BE2C (cell line): ENCODE measurements at regions not wholly inside any gene's neighbourhood (a gene's known extent, or its start where the extent isn't known, plus 50 kb on each side); places are given as distances from the start of the nearest gene placed in this dataset.

Experiments used
- DNase-seq: peaks from one replicate; pipeline ENCODE4 v3.0.0-alpha.2; 2020
- H3K27me3 ChIP-seq: fragments of 250-450 bp; sonication (Bioruptor Pico); 2 replicates; pipeline ENCODE4 v1.5.1; 2020; ENCODE audit warnings: mild to moderate bottlenecking
- H3K36me3 ChIP-seq: fragments of 250-450 bp; sonication (Bioruptor Pico); 2 replicates; pipeline ENCODE4 v1.5.1; 2020; ENCODE audit warnings: mild to moderate bottlenecking
- H3K4me1 ChIP-seq: fragments of 250-450 bp; sonication (Bioruptor Pico); 2 replicates; pipeline ENCODE4 v1.5.1; 2020
- H3K4me3 ChIP-seq: 2 replicates; pipeline ENCODE4 v1.5.1; 2011; ENCODE audit warnings: low read depth, low read length
- H3K9me3 ChIP-seq: fragments of 250-450 bp; sonication (Bioruptor Pico); 2 replicates; pipeline ENCODE4 v1.5.1; 2020
- CTCF ChIP-seq: IDR thresholded peaks from 2 replicates; pipeline ENCODE4 v1.5.1; 2012; ENCODE audit warnings: mild to moderate bottlenecking, low read depth, low read length

- no peak for DNase-seq
- Histone ChIP-seq H3K4me3 (no peak overlapping the region), H3K9me3 (no peaks in the 10 kb centered on the region), H3K36me3 (no peaks in the 10 kb centered on the region), H3K27me3 (no peaks in the 10 kb centered on the region), H3K4me1 (no peaks in the 10 kb centered on the region)
- TF ChIP-seq CTCF = no peak
These were observed 102.3 kb downstream of the ZFP36L2 start for GRCh38 chr2:43123981-43124686.

GRCh38 chr2:43123486-43123885, 102.9 kb downstream of the ZFP36L2 start:
- Histone ChIP-seq H3K9me3 (no peaks in the 10 kb centered on the region), H3K4me1 (no peaks in the 10 kb centered on the region), H3K27me3 (no peaks in the 10 kb centered on the region), H3K4me3 (no peak overlapping the region), H3K36me3 (no peaks in the 10 kb centered on the region)
- no peak for TF ChIP-seq CTCF
- DNase-seq = no peak

DNA sequence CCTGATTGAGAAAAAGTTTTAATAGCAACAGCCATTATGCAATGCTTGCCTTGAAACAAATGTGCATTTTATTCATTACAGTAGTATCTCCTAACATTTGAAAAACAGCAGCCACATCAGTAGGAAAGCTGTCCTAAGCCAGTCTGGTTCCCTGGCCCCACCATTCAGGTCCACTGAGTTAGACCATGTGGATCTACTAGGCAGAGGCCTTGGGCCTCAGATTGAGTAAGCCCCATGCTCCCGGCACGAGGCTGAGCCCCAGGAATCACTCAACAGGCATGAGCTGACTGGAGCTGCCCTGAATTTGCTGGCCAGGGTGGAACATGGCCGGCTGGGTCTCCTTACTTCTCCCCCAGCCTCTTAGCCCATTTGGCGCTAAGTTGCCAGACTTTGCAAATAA, 103.4 kb downstream of the ZFP36L2 start:
- no peak for TF ChIP-seq CTCF
- H3K4me3 ChIP-seq = no peak overlapping the region
- DNase-seq = no peak
- no peaks in the 10 kb centered on the region for H3K27me3 ChIP-seq
- H3K4me1 ChIP-seq = no peaks in the 10 kb centered on the region
- H3K36me3 ChIP-seq = no peaks in the 10 kb centered on the region
- H3K9me3 ChIP-seq = no peaks in the 10 kb centered on the region

DNA sequence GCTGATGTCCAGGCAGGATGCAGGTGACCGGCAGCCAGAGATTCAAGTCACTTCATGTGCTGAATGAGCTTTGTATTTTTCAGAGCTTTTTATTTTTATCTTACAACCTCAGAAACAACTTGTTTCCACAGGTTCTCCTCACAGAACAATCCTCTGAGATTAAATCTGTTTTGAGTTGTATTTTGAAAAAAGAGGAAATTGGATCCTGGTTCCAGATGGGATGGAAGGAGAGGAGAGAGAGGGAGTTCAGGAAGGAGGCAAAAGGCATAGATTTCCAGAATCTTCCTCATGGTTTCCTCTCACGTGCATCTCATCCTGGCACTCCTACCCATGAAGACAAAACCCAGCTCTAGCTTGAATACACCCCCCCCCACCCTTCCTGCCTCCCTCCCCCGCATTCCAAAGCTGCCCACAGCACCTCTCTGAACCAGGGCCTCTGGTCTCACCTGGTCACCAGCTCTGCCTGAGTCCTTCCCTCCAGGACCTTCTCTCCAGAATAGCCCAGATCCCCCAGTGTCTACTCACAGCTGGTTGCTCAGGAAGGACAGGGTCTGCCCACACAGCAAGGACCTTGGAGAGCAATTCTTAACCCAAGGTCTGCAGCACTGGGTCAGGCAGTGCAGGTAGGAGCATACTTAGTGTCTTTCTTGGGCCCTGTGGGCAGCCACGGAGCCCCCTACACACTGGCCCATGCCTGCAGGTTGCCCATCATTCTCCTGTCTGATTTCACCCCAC, 104.7 kb downstream of the ZFP36L2 start:
- Histone ChIP-seq H3K9me3 (no peaks in the 10 kb centered on the region), H3K4me3 (no peak overlapping the region), H3K27me3 (no peaks in the 10 kb centered on the region), H3K4me1 (no peaks in the 10 kb centered on the region), H3K36me3 (no peaks in the 10 kb centered on the region)
- no peak for TF ChIP-seq CTCF
- DNase-seq = no peak

- H3K27me3 ChIP-seq = no peaks in the 10 kb centered on the region
- H3K36me3 ChIP-seq = no peaks in the 10 kb centered on the region
- no peaks in the 10 kb centered on the region for H3K9me3 ChIP-seq
- DNase-seq = no peak
- TF ChIP-seq CTCF = no peak
- H3K4me3 ChIP-seq = no peak overlapping the region
- peaks cover 3% of the 10 kb centered on the region for H3K4me1 ChIP-seq
These were observed 107.1 kb downstream of the ZFP36L2 start for GRCh38 chr2:43119303-43119702.

GRCh38 chr2:43117521-43118143, 108.8 kb downstream of the ZFP36L2 start:
- peaks cover 15% of the 10 kb centered on the region for H3K4me1 ChIP-seq
- H3K27me3 ChIP-seq = no peaks in the 10 kb centered on the region
- no peak overlapping the region for H3K4me3 ChIP-seq
- no peak for DNase-seq
- no peak for TF ChIP-seq CTCF
- no peaks in the 10 kb centered on the region for H3K36me3 ChIP-seq
- H3K9me3 ChIP-seq = no peaks in the 10 kb centered on the region
